HAP-1 (cell line): ENCODE measurements at regions not wholly inside any gene's neighbourhood (a gene's known extent, or its start where the extent isn't known, plus 50 kb on each side); places are given as distances from the start of the nearest gene placed in this dataset.
A peak's percentile ranks its signal among the peaks of the same experiment; 100 is the strongest.

Experiments
- DNase-seq, 2 experiments: peaks; one replicate each; pipeline ENCODE4 v3.0.0-alpha.2; 2016 to 2020; ENCODE audit warnings: low spot score in 2 of 2
- H3K27me3 ChIP-seq: fragments of 250-450 bp; sonication (Bioruptor Pico); 2 replicates; pipeline ENCODE4 v1.5.1; 2020; ENCODE audit warnings: low read depth, mild to moderate bottlenecking, moderate library complexity
- H3K36me3 ChIP-seq: fragments of 250-450 bp; sonication (Bioruptor Pico); replicated peaks from 2 replicates; pipeline ENCODE4 v1.5.1; 2020; ENCODE audit warnings: mild to moderate bottlenecking
- H3K4me1 ChIP-seq: fragments of 250-450 bp; sonication (Bioruptor Pico); 2 replicates; pipeline ENCODE4 v1.5.1; 2020; ENCODE audit warnings: mild to moderate bottlenecking
- H3K4me3 ChIP-seq: fragments of 250-450 bp; sonication (Bioruptor Pico); 2 replicates; pipeline ENCODE4 v1.5.1; 2020; ENCODE audit warnings: mild to moderate bottlenecking, moderate library complexity
- H3K9me3 ChIP-seq: fragments of 250-450 bp; sonication (Bioruptor Pico); 2 replicates; pipeline ENCODE4 v1.5.1; 2020; ENCODE audit warnings: mild to moderate bottlenecking, moderate library complexity
- in situ Hi-C: fragments of 300-500 bp; cut with MboI; formaldehyde crosslinking; loops from 3 replicates; pipeline ENCODE4 v1.14.3; 2020; ENCODE audit warnings: low sequenced_read_pairs, inconsistent platforms, mixed read lengths

DNA sequence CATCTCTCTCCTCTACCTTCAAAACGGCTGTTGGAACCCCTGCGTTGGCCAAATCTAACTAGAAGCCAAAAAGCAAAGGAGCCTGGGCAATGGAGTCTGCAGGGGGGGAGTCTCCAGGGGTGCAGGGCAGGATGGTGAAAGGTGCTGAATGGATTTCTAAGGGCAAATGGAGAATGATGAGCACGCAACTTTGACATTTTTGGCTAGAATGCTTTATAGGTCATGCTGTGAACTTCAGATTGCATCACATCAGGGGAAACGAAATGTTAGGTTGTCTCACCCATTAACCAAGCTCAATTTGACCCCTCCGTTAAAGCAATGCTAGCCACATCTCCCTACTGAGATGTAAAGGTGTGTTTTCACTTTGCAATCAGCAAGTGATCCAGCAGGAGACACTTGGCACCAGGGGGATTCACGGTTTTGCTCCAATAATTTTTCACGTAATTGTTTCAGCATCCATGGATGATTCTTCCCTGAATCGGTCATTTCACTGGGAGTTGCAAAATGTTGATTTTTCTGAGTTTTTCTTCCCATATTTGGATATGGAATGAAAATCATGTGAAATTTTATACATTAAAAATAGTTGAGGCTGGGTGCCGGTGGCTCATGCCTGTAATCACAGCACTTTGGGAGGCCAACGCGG lies 78.0 kb upstream of the MDM1 start:
- no peak overlapping the region for H3K4me3 ChIP-seq
- in situ Hi-C loops = no loop called here
- H3K27me3 ChIP-seq = peaks cover 29% of the 10 kb centered on the region
- H3K4me1 ChIP-seq = no peaks in the 10 kb centered on the region
- H3K9me3 ChIP-seq = no peaks in the 10 kb centered on the region
- no peaks in the 10 kb centered on the region for H3K36me3 ChIP-seq
- DNase-seq = no peak

DNA sequence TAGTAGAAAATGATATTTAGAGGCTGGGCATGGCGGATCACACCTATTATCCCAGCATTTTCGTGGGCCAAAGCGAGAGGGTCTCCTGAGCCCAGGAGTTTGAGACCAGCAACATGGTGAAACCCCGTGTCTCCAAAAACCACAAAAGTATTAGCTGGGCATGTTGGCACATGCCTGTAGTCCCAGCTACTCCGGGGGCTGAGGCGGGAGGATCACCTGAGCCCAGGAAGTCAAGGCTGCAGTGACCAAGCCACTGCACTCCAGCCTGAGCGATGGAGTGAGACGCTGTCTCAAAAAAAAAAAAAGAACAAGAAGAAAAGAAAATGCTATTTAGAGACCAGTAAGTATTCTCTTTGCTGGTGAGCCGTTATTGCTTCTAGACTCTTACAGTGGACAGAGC lies 79.2 kb upstream of the MDM1 start:
- Histone ChIP-seq H3K4me1 (no peaks in the 10 kb centered on the region), H3K36me3 (no peaks in the 10 kb centered on the region), H3K9me3 (no peaks in the 10 kb centered on the region), H3K4me3 (no peak overlapping the region), H3K27me3 (peaks cover 16% of the 10 kb centered on the region)
- in situ Hi-C loops = no loop called here
- no peak for DNase-seq

DNA sequence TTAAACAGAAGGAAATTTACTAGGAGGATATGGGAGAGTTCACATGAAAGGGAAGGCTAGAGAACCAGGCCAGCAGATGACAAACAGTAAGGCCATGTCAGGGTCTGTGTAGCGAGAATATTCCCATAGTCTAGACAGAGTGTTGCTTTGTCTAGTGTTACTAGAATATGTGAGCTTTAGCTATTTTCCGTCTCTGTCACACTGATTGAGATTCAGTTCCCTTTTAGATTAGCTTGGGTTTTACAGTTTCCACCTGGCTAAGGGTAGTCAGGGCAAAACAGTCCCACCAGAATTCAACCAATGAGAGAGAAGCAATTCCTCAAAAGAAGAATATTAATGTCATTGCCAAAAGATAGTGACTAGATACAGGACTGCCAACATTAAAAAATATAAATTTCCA lies 82.8 kb upstream of the MDM1 start:
- in situ Hi-C loops = no loop called here
- Histone ChIP-seq H3K4me1 (no peaks in the 10 kb centered on the region), H3K9me3 (no peaks in the 10 kb centered on the region), H3K27me3 (peaks cover 3% of the 10 kb centered on the region; the same call in 1 of the 2 replicates), H3K36me3 (no peaks in the 10 kb centered on the region), H3K4me3 (no peak overlapping the region)
- DNase-seq = no peak

DNA sequence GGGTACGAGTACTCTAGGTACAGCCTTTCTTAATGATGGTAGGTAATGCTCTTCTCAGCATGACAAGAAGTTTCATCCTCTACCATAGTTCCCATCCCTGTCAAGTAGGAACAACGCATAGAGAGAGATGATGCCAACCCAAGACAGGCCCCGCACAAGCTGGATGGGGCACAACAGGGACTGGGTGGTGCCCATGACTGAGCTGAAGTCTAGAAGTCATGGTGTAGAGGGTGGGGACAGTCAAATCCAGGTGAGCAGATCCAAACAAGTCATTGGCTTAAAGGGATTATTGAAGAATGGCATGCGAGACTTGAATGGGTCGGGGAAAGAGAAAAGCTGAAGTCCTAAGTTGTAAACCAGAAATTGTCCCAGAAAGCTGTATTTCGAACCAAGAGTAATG lies 84.2 kb upstream of the MDM1 start:
- Histone ChIP-seq H3K27me3 (no peaks in the 10 kb centered on the region), H3K36me3 (no peaks in the 10 kb centered on the region), H3K4me3 (no peak overlapping the region), H3K4me1 (no peaks in the 10 kb centered on the region), H3K9me3 (no peaks in the 10 kb centered on the region)
- DNase-seq = no peak
- in situ Hi-C loops = no loop called here

DNA sequence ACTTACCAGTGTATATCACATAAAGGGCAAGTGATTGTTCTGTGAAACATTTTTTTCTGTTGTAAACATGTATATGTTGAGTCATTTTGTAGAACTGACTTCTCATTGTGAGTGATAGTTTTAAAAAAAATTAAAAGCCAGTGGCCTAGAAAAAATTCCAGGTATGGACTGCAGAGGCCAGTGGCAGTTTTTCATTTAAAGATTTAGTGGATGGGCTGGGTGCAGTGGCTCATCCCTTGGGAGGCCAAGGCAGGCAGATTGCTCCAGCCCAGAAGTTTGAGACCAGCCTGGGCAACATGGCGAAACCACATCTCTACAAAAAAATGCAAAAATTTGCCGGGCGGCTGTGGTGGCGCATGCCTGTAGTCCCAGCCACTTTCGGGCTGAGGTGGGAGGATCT lies 84.7 kb upstream of the MDM1 start:
- H3K9me3 ChIP-seq = no peaks in the 10 kb centered on the region
- in situ Hi-C loops = no loop called here
- H3K36me3 ChIP-seq = no peaks in the 10 kb centered on the region
- H3K27me3 ChIP-seq = no peaks in the 10 kb centered on the region
- H3K4me1 ChIP-seq = no peaks in the 10 kb centered on the region
- no peak overlapping the region for H3K4me3 ChIP-seq
- DNase-seq = no peak

DNA sequence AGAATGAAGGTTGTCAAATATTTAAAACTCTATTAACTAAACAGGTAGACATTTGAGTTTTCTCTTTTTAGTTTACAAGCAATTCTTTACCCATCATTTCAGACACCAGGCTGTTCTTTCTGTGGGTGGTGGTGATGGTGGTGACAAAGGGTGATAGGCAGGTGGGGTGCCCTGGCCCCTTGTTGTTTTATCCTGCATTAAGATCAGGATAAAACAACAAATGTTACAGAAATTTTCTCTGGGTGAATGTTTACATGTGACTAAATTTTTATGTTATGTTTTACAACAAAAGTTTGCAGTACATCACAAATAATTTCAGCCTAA lies 85.9 kb upstream of the MDM1 start:
- Histone ChIP-seq H3K4me1 (no peaks in the 10 kb centered on the region), H3K27me3 (no peaks in the 10 kb centered on the region), H3K4me3 (no peak overlapping the region), H3K9me3 (no peaks in the 10 kb centered on the region), H3K36me3 (no peaks in the 10 kb centered on the region)
- in situ Hi-C loops = no loop called here
- DNase-seq = no peak

DNA sequence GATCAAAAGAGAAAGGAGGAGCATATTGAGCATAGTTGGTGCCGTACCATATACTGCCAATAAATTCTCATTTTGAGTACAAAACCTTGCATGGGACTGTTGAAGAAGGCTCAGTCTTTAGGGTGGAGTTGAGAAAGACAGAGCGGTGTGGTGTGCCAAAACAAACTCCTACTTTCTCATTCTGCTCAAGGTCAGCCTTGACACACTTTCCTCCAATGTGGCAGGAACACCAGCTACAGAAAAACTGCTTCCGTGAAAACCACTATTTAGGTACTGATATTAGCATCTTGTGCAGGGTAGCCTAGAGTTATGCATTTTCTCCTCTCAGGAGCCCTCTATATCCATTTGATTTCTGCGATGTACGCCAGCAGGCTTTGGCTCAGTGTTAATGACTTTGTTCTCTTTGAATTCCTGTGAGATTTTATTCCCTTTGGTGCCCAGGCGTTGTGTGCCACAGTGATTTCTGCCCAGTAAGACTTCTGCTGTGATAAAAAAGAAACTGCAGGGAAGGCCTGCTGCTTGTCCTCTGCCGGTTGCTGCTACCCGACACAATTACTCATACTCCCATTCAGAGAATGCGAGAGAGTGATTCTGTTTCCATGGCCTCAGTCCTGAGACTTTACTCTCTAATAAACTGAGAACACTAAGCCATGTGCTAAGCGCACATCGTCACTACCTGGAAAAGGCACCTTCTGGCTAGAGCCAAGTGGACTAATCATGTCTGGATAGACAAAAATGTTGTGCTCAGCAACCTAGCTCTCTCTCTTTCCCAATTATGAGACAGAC lies 88.3 kb upstream of the MDM1 start:
- no peaks in the 10 kb centered on the region for H3K4me1 ChIP-seq
- H3K9me3 ChIP-seq = no peaks in the 10 kb centered on the region
- DNase-seq = no peak
- H3K27me3 ChIP-seq = no peaks in the 10 kb centered on the region
- in situ Hi-C loops = no loop called here
- no peak overlapping the region for H3K4me3 ChIP-seq
- H3K36me3 ChIP-seq = no peaks in the 10 kb centered on the region

DNA sequence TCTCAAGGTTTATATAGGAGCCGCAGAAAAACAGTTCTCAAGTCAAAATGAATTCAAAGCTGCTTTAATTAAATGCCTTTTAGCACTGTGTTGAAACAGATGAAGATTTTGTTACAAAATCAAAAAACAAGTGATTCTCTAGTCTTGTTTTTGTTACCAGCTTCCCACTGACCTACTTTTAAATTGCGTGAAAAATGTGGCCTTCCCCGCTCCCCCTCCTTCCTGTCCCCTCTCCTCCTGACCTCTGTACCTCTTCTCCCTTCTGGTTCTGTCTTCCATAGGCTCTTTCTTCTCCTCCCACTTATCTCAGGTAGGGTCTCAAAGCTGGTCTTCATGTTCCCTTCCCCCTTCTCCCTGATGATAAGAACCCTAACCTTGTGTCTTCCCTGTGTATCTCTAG lies 90.0 kb upstream of the MDM1 start:
- Histone ChIP-seq H3K9me3 (no peaks in the 10 kb centered on the region), H3K4me3 (no peak overlapping the region), H3K4me1 (no peaks in the 10 kb centered on the region), H3K36me3 (no peaks in the 10 kb centered on the region), H3K27me3 (no peaks in the 10 kb centered on the region)
- DNase-seq = no peak
- in situ Hi-C loops = no loop called here

DNA sequence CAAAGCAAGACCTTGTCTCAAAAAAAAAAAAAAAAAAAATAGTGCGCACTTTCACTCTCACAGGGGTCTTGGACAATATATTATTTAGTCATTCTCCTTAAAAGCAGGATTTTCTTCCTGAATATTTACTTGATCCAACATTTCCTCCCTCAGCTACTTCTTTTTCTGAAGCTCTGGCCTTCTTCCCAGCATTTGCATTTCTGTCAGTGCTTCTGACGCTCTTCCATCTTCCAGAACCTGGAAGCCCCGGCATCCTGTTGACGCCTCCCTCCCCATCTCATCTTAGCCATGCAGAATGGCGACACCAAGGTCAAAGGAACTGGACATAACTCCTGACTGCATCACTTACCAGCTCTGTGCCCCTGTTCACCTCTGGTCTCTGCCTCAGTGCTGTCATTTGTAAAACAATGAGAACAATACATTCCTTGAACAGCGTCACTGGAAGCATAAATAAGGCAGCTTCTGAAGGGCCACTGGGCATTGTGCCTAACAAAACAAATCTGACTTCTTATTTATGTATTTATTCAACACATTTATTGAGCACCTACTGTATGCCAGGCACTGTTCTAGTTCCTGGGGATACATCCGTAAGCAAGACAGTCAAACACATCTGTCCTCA lies 90.9 kb upstream of the MDM1 start:
- Histone ChIP-seq H3K4me1 (no peaks in the 10 kb centered on the region), H3K9me3 (no peaks in the 10 kb centered on the region), H3K4me3 (no peak overlapping the region), H3K36me3 (no peaks in the 10 kb centered on the region), H3K27me3 (no peaks in the 10 kb centered on the region)
- peak; percentile 49 to 76 for DNase-seq
- in situ Hi-C loops = no loop called here

DNA sequence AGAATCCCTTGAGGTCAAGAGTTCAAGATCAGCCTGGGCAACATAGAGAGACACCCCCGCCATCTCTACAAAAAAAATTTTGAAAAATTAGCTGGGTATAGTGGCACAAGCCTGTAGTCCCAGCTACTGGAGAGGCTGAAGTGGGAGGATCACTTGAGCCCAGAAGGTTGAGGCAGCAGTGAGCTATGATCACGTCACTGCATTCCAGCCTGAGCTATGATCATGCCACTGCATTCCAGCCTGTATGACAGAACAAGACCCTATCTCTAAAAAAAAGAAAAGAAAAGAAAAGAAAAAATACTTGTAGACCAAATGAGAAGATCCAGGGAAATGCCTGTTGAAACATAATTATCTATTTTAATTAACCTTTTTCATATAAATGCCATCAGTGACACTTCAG lies 93.8 kb upstream of the MDM1 start:
- DNase-seq = no peak
- H3K27me3 ChIP-seq = no peaks in the 10 kb centered on the region
- peaks cover 4% of the 10 kb centered on the region for H3K4me1 ChIP-seq
- in situ Hi-C loops = no loop called here
- no peak overlapping the region for H3K4me3 ChIP-seq
- no peaks in the 10 kb centered on the region for H3K36me3 ChIP-seq
- H3K9me3 ChIP-seq = no peaks in the 10 kb centered on the region

DNA sequence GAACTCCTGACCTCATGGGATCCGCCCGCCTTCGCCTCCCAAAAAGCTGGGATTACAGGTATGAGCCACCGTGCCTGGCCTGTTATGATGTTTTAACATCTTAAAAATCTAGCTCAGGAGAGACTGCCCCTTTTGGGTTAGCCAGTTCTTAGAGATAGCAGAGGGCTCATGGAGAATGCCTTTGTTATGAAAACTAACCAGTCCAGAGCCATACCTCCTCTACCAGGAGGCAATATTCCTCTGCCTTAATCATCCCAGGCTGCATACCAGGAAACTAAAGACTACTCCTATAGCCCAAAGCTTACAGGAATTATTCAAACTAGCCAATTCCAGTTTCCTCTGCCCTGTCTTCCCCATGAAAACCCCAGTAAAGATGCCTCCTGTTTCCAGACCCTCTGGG lies 96.0 kb upstream of the MDM1 start:
- in situ Hi-C loops = no loop called here
- H3K4me3 ChIP-seq = no peak overlapping the region
- H3K27me3 ChIP-seq = no peaks in the 10 kb centered on the region
- DNase-seq = no peak
- peaks cover 4% of the 10 kb centered on the region for H3K4me1 ChIP-seq
- no peaks in the 10 kb centered on the region for H3K9me3 ChIP-seq
- no peaks in the 10 kb centered on the region for H3K36me3 ChIP-seq

DNA sequence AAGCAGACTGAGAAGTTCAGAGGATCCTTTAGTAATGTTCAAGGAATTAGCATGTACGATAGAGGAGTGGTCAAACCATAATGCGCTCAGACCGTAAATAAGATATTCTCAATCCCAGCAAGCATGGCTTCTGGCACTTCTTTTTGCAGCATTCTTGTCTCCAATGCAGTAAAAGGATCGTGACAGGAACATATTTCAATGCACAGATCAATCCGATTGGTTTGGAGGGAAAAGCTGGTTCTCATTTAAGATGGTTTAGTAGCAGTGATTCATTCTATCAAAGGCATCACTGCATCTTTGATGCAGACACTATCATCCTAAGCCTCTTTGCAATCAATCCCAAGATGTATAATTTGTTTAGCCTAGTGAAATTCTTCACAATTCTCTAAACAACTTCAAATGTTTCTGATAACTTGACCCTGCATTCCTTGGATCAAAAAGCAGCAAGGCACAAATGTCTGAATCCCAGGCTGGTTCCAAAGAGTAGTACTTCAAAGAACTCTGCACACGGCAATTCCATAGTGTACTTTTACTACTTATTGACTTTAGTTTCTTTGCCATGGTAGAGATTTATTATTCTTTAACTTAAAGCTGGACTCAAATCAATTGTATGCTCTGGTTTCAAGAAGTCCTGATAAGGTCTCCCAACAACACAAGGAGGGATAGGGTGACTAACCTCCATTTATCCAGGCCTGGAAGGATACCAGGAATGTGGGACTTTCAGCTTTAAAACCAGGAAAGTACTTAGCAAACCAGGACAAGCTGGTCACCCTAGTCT lies 96.8 kb upstream of the MDM1 start:
- no peak for DNase-seq
- Histone ChIP-seq H3K4me3 (no peak overlapping the region), H3K27me3 (no peaks in the 10 kb centered on the region), H3K9me3 (no peaks in the 10 kb centered on the region), H3K36me3 (no peaks in the 10 kb centered on the region), H3K4me1 (peaks cover 4% of the 10 kb centered on the region)
- in situ Hi-C loops = no loop called here

DNA sequence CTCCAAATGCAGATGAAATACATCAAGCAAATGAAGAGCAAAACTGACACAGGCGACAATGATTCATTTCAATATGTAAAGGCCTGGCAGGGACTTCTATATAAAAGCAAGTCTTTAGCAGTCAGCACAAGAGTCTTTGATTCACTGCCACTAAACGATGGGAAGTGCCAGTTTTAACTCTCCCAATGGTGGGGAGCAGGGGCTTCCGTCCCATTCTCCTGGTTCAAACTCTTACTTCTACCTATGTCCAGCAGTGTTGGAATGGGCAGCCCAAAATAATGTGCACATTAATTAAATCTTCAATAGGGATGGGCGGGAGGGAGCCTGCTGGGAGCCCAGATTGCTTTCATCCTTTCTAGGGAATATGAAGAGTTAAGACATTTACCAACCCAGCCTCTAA lies 97.5 kb upstream of the MDM1 start:
- H3K36me3 ChIP-seq = no peaks in the 10 kb centered on the region
- H3K9me3 ChIP-seq = no peaks in the 10 kb centered on the region
- no peaks in the 10 kb centered on the region for H3K27me3 ChIP-seq
- peak in 1 of 2 experiments; percentile 14 for DNase-seq
- peaks cover 4% of the 10 kb centered on the region for H3K4me1 ChIP-seq
- H3K4me3 ChIP-seq = no peak overlapping the region
- in situ Hi-C loops = no loop called here

DNA sequence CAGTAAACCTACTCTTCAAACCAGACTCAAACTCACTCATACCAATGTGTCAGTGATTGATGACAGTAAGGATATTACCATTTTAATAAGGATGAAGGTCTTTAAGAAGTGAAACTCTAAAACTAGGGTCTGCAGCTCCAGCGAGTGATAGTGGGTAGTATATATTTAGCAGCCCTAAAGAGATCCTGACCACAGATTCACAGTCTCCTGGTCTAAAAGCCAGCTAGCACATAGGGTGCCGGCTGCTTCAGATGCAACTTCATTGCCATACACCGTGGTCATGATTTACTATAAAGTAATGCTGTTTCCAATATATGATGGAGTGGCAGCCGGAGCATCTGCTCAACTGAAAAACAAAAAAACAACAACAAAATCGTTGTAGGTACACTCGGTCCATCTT lies 99.6 kb upstream of the MDM1 start:
- Histone ChIP-seq H3K36me3 (no peaks in the 10 kb centered on the region), H3K27me3 (no peaks in the 10 kb centered on the region), H3K4me1 (peaks cover 4% of the 10 kb centered on the region), H3K4me3 (no peak overlapping the region), H3K9me3 (no peaks in the 10 kb centered on the region)
- in situ Hi-C loops = no loop called here
- no peak for DNase-seq
